Myocyte (in vitro differentiated cells): ENCODE measurements at regions not wholly inside any gene's neighbourhood (a gene's known extent, or its start where the extent isn't known, plus 50 kb on each side); places are given as distances from the start of the nearest gene placed in this dataset.
A peak's percentile ranks its signal among the peaks of the same experiment; 100 is the strongest.

Source experiments
- DNase-seq: peaks from one replicate; pipeline ENCODE4 v3.0.0-alpha.2; 2012; ENCODE audit warnings: low read depth

DNA sequence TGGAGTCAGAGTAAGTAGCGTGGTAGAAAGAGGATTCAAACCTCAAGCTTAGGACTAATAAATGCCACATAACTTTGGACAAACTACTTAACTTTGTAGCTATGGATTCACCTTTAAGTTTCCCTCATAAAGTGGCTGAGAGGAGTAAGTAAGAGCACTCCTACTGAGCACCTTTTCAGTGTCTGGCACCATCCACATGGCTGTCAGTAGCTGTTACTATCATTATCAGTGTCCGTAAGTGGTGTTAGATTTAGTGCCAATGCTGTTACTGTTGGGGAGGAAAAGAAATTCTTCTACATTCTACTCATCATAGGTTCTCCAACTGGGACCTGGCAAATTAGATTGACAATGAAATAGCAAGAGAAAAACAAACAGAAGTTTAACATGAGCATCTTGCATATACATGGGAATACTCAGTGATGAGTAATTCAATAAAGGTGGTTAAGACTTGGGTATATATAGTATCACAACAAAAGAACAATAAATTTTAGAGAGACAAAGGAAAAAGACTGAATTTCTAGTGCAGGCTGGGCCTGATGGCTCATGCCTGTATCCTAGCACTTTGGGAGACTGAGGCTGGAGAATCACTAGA lies 165.6 kb upstream of the NBEA start:
- DNase-seq: no peak

DNA sequence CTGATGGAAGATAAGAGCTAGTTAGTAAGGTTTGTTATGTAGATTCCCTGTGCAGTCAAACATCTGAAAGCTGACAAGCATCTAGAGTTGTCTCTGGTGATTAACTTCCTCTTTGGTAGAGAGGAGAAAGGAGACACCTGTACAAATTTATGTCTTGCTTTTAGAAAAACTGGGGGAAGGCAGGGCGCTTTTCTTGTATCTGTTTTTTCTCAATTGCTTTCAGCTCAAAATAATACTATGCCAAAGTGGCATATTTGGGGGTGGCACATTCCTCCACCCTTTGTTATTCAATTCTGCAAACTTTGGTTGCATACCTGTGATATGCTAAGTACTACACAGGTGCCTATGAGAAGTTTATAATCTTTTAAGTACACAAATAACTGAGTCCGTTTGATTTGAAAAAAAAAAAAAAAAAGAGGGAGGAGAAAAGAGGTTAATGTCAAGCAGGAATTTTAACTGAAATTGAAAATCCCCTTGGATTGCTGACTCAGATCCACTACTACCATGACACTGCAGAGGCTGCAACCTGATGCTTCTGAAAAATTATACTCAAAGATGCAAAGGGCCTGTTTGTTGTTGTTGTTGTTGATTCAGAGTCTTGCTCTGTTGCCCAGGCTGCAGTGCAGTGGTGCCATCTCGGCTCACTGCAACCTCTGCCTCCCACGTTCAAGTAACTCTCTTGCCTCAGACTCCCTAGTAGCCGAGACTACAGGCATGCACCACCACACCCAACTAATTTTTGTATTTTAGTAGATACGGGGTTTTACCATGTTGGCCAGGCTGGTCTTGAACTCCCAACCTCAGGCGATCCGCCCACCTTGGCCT lies 164.8 kb upstream of the NBEA start:
- DNase-seq: no peak

DNA sequence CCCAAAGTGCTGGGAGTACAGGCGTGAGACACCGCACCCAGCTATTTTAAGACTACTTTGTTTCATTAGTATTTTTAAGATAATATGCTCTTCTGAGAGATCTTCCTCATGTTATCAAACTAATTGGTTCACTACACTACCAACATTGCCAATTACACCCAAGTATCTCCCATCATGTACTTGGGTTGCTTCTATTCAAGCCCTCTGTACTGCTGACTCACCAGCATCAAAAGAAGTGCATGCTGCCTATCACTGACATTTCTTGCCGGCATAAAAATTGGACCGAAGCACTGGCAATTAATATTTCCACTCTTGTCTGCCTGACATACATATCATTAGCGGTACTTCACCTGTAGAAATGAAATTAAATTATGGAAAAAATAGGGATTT lies 164.2 kb upstream of the NBEA start:
- DNase-seq: no peak

DNA sequence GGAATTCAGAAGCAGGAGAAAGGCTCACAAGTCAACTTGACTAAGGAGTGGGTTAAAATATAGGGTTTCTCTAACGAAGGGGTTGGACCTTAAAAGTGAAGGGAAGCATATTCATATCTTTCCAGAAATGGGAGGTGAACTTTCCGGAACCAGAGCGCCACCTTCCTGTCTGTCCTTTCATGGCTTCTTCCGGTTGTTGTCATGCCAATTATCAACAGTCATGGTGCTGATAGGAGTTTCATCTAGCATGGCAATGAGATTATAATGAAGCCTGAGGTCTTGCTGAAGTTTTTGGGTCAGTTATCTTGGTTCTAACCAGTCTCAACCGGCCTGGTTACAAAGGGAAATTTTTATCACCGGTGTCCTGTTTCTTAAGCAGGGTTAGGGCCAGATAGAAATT lies 162.9 kb upstream of the NBEA start:
- peak; percentile 49 for DNase-seq

DNA sequence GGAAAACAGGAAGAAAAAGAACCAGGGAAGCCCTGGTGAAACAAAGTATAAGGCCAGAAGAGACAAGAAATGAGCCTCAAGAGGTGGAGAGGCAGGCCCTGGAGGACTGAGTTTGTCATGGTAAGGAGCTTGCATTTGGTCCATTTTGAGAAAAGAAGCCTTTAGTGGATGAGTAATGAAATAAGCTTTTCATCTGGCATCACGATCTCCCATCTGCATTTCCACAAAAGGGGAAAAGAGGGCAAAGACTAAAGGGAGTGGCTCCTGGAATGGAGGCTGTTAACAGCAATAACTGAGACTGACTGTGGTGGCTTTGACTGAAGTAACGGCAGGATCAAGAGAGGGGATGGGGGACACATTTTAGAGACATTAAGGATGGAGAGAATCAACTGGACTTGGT lies 148.8 kb upstream of the NBEA start:
- DNase-seq: no peak

DNA sequence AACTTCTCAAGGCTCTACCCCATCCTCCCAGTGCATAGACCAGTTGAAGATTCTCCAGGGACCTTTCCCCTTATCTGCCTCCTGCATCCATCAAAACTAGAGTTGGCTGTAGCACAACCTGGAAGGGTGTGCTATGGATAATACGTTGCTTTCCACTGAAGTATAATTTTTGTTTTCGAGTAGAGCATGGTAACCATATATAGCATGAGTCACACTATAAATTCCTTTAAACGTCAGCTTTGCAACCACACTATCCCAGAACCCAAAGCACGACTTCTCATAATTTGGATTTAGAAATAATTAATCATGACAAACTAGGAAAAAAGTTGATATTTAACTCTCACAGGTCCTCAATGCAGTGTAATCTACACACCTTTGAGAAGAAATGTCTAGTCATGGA lies 138.3 kb upstream of the NBEA start:
- DNase-seq: no peak

DNA sequence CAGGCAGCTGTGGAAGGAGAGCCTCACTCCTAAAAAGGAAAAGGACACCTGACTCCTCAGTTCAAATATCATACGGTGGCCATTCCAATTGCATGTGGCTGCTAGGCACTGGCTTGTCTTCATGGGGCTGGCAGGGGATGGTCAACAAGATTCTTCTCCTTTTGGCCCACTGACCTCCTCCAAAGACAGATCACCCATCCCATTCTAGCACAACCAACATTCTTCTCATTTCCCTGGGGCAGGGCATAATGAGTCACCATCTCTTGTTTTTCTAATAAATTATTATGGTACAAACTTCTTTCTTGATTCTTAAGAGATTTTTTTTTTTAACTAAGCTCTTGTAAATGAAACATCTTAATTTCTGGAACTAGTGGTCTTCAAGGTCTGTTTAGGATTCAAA lies 136.7 kb upstream of the NBEA start:
- DNase-seq: no peak

DNA sequence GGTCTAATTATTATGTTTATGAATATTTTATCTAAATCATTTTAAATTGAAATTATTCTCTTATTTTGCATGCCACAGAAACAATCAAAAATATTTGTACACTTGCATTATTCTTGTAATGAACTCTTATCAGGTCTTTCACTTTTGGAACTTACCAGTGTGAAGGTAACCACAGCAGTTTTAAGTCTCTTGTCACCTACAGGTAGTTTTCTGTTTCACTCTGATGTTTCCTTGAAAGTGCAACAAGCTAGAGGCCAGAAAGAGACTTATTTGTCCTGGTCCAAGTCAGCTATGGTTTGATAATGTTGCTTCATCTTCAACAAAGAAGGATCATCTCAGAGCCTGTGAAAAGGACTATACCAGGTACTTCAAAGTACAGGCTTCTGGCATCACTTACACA lies 133.4 kb upstream of the NBEA start:
- DNase-seq: no peak

DNA sequence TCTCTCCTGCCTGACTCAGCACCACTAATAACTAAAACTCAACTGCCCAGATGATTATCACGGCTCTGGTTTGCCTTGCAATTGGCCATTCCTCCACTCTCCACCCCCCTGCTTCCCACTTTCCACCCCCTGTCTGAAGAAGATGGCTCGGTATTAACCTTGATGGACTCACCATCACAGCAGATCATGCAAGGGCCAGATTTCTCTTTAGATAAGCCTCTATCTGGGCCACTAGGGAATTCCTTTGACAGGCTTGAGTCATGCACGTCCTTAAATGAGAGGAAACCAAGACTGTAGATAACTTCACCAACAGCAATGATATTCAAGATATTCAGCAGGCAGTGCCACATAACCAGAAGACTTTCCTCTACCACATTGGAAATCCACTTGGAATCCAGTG lies 131.1 kb upstream of the NBEA start:
- no peak for DNase-seq

DNA sequence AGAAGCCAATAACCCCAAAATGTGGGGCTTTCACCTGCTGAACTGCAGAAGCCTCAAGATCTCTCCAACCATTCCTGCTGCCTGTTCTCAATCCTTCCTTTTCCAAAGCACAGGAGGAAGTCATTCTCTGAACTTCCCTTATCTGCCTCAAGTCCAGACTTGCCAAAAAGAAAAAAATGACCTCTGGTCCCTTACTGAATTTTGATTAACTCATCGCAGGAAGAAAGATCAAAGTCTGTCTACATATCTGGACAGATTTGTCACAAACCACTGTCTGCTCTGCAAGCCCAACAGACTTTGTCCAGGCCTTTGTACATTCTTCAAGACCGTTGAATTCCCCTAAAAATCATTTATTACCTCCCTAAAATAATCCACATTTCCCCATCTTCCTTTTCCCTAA lies 126.5 kb upstream of the NBEA start:
- DNase-seq: no peak

DNA sequence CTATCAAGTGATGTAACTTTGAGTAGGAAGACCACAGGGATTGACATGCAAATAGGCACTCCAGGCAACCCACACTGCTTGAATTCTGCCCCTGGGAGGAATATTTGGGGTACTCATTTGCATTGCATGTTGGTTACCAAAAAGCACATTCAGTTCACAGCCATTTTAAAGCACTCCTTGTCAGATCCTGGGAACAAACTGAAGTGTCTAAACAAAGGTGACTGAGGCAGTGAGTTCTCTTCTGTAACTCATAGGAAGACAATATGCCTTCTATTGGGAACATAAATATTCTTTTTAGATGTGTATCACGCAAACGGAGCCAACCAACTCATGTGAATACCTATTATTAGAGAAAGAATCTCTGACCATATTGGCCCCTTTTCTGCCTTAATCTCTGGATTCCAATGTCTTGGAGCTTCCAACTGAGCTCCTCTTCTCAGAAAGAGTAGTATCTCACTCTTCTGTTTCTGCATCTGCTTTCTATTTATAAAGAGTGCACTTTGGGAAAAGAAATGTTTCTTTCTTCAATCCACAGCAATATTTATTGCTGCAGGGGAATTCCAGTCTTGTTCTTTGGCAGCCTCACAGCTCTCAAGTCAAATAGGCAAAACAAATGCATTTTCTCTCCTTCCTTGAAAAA lies 125.7 kb upstream of the NBEA start:
- no peak for DNase-seq

DNA sequence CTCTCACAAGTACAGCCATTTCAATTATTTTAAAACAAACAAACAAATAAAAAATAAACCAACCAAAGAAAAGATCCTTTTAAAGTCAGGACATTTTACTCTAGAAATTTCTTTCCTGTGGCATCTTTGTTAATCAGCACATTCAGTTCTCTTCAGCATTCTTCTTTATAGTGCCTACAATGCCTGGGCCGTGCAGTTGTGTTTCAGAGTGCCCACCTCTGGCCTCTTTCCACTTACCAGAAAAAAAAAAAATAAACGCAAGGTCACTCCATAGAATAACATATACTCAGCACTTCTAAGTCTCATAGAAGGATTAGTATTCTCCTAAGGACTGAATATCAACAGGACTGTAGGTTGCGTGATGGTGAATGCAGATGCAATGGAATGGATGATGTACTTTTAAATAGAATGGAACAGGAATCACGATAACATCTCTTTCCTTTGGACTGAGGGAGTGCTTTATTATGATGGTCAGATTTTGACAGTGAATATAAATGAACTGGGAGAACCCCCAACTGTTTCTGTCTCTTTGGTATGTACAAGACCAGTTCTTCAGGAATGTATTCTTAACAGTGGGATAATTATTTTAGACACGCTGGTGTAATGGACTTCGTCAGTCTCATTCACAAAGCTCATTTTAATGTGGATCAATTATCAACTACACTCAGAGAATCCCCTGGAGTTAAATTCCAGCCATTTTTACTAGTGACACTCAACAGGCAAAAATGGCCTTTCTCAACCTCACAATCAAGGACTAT lies 125.0 kb upstream of the NBEA start:
- DNase-seq: no peak

DNA sequence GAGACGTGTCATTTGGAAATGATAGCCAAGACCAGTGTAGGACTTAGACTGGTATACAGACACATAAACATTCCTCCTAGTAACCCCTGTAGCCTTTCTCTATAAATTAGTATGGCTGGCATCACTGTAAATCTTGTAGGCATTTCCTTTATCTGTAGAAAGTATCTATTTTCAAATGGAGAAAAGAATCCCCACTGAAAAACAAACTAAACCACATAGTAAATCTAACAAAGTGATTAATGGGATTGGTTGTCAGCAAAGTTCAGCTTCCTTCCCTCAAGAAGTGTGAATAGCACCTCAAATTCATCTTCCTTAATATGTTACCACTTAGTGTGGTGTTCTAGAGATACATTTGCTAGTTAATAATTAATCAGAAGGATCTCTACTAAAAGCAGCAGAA lies 119.4 kb upstream of the NBEA start:
- no peak for DNase-seq

DNA sequence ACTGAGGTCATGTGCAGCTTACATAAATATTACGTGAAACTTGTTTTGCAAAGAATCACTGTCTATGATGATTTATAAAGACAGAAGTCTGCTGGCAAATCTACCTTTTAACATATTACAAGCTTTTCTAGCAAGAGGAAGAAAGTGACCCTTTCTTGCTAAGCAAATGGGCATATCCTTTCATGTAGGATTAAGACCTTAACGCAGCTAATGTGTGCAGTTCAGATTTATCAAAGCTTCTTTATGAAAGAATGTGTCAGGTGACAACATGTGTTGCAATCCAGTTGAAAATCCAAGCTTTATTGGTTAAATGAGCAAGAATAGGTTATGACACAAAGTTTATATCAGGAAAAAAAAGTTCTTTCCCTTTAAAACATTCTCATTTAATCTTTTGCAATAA lies 115.6 kb upstream of the NBEA start:
- DNase-seq: no peak

DNA sequence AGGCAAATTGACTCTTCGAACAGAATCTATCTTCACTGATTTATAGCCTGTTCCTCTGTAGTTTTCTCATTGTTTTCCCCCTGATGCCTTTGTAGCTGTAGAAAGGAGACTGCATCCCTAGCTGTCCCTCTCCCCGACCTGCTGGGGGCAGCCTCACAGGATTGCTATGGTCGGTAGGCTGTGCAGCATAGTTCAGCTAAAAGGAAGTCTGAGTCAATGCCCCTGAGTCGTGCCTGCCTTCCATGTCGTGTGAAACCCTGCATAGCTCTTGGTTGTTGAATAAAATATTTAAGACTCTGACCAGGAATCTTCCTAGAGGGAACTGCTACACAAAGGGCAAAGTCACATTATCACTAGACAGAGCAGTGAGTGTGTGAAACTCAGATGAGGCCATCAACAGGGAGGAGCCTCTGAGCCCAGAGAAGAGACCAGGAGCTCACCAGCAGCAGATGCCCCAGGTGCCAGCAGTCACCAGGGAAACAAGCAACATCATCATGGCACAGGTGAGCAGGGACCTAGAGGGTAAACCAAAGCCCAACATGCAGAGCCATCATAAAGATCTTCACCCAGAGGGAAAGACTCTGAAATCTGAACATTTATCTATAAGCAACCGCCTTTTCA lies 108.4 kb upstream of the NBEA start:
- DNase-seq: peak; percentile 9

DNA sequence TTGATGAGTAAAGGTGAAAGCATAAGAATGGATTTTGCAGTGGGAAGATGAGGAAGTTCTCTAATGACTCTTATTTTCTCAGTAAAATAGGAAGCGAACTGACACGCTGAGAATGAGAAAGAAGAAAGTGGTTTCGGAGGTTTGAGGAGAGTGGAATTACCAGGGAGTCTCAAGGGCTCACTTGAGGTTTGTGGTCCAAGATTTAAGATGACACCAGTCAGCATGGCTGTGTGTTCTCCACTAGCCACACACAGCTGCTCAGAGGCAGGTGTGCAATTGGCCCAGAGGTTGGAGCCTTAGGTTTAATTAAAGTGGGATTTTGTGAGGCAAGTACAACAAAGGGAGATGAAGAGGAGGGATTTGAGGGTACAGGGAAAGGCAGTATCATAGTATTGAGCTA lies 99.6 kb upstream of the NBEA start:
- peak; percentile 59 for DNase-seq

DNA sequence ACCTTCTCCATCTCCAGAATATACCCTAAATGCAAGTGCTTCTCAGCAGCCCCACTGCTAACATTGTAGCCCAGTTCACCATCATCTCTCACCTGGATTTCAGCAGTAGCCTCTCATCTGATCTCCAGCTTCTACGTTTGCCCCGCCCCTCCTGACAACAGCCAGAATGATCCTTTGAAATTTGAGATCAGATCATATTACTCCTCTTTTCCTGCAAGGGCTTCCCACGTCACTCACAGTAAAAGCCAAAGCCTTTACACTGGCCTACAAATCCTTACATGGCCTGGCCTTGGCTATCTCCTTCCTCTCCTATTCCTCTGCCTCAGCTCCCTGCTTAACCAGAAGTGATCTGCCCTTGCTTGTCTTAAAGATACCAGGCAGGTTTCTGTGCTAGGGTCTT lies 94.3 kb upstream of the NBEA start:
- peak; percentile 1 for DNase-seq

DNA sequence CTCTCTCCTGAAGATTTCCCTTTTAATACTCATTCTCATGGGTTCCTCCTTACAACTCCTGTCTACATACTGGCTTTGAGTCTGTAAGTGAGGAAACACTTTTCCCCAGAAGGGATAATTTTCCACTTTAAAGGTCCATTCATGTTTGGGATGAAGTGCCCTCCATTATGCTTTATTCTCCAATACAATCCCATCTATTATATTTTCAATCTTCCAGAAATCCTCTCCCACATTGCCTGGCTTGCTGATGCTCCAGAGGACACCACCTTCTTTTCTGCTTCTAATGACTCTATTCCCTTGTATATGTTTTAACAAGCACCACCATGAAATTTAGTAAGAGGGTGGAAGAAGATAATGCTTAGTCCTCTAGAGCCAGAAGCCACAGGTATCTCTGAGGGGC lies 92.7 kb upstream of the NBEA start:
- DNase-seq: no peak

DNA sequence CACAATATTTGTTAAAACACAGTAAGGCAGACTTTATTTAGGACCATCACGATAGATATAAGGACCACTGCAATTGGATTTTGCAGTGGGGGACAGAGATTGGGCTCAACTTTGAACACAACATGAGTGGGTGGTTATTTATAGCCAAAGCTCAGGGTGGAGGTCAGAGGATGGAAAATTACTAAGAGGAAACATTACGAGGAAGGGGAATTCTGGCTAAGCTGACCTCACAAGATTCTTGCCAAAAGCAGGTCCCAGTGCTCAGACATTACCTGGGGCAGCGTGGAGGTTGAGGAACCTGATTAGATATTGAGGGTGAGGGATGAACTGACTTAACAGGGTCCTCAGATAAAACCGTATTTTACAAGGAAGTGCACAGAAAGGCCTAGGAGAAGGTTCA lies 88.9 kb upstream of the NBEA start:
- DNase-seq: no peak

DNA sequence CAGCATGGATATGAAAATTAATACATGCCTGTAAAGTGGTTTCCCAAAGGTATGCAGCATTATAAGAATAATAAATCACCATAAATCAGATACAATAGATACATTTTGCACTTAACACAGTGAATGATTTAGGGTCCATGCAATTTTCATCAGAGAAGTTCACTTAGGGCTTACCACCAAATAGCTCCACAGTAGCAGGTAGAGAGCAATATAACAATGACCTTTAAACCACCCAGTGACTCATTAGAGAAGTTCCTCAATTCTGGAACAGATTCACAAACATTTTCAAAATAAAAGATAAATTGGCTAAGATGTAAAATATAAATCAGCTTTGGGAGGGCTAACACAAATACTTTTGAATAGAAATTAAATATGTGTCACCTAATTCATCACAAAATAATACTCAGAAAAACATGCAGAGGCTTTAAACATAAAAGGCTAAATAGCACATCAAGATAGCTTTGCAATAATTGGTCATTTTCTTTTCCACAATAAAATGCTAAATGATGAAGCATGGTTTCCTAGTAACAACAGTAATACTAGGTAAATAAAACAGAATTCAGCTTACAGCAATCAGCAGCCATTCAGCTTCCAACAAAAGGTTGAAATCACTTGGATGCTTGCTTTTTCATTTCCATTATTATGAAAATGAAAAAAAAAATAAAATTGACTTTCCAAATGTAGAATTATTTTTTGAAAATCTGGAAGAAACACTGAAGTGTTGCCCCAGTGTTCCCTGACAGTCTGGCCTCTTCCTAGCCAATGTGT lies 84.3 kb upstream of the NBEA start:
- no peak for DNase-seq

DNA sequence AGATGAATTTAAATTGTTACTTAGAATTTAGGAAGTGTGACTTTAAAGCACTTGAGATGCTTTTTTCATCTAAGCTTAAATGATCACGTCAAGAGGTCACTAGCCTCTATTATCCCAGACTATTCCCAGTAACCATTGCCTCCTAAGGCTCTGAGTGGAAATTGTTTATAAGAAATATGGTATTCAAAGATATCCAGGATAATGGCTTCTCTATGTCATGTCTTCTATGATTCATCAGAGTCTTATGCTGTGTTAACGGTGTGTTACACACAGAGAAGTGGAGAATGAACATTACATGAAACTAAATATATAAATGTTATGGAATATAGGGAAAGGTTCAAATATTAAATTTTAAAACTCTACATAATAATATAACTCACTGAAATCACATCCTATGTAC lies 79.8 kb upstream of the NBEA start:
- DNase-seq: no peak
